ENCODE measurements at regions not wholly inside any gene's neighbourhood (a gene's known extent, or its start where the extent isn't known, plus 50 kb on each side); places are given as distances from the start of the nearest gene placed in this dataset.
A peak's percentile ranks its signal among the peaks of the same experiment; 100 is the strongest.
"Not testable (repeated sequence)": the region's sequence is repeated elsewhere in the genome, so short reads cannot be mapped to it uniquely, and the experiment has no call there.

DNA sequence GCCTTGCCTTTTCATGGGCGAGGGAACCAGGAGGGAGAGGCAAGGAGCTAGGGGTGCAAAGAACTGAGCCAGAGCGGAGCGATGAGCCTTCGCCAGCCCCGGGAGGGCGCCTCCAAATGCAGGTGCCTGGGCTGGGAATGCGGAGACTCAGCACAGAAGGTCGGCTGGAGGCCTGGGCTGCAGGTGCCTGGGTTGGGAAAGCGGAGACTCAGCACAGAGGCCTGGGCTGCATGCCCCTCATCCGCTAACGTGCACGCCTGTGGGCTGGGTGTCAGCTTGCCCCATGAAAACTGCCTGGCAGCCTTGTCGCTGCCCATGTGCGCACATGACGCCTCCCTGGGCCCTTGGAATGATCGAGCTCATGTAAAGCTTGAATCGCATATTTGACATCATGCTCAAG, 51.8 kb downstream of the POM121L12 start:
- DNase-seq, result no peak

GRCh38 chr7:53094191-53094590, 58.8 kb downstream of the POM121L12 start:
- DNase-seq, result no peak

GRCh38 chr7:53094827-53095226, 59.4 kb downstream of the POM121L12 start:
- no peak for DNase-seq

- DNase-seq, result no peak
These were observed 60.5 kb downstream of the POM121L12 start for GRCh38 chr7:53095731-53096501.

DNA sequence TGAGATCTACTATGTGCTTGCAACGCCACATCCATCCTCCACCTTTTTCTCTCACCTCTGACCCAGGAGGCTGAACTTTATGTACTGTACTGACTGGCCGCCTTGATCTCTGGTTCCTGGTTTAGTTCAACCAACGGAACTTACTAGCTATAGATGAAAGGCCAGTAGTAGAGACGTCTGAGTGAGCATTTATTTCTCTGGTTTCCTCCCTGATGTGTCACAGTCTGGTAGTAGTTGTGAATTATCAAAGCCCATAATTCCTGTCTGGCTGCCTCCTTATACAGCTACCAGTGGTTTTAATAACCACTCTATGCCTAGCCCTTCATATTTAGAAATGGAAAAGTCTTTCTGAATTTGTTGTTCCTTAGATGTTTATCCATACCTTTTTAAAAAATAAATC, 64.7 kb downstream of the POM121L12 start:
- no peak for DNase-seq

GRCh38 chr7:53101026-53101425, 65.6 kb downstream of the POM121L12 start:
- DNase-seq, result peak; percentile 1

DNA sequence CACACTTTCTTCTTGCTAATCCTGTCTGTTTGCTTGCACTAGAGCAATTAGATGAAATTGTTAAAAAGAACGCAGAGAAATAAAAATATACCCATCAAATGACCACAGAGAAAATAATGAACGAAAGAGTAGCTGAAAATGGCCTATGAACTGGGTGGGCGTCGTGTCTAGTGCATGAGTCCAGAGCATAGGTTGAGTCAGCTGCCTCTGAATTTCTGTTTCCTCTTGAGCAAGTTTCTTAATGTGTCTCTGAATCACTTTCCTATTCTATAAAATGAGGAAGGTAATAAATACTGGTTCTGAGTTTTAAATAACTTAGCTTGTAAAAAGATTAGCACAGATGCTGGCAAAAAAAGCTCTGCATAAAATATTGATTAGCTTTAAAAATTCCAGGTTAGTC, 75.0 kb downstream of the POM121L12 start:
- no peak for DNase-seq

DNA sequence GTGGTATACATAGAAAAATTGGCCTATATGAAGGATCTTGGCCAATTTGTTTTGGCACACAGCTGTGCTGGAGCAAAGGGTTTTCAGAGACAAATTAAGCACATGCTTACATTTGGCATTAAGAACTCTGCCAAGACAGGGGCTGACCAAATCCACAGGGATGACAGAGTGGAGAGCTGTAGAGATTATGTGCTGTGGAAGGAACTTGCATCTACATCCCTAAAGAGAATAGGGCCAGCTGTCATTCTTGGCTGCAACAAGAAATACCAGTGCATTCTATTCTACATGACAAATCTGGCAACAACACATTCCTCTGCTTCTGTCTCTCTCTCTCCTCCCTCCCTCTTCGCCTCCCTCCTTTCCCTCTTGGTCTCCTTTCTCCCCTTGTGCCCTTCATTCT, 75.6 kb downstream of the POM121L12 start:
- DNase-seq, result no peak

DNA sequence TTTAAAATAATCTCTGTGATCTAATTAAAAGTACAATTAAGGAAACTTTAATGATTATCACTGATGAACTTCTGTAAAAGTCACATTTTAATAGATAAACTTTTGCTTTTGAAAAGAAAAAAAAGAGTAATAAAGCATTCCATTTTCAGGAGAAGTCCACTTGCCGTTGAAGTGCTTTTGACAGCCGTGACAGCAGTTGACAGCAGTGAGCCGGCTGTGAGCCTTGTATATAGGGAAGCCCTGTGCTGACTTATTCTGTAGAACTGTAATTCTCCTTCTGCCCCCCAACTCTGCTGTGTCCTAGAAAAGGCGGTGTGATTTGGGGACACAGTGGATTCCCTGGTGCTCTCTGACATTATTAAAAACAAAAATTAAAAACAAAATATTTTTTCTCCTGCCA, 78.0 kb downstream of the POM121L12 start:
- DNase-seq, result no peak

DNA sequence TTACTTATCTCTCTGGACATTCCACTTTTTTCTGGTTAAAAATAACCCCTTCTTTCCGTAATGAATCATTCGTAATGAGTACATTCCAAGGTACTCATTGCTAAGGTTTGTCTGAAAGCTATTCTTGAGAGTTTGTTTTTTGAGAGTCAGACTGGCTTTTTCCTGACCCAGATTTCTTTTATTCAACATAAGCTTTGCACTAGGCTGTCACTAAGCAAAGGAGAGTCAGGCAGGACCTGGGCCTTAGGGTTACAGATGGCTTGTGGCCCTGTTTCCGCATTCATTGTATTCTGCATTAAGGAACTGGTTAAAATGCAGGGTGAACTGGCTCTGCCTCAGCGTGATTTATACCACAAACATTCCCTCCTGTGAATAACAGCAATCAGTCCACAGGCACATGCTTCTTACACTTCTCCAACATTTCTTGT, 84.1 kb downstream of the POM121L12 start:
- DNase-seq, result no peak

DNA sequence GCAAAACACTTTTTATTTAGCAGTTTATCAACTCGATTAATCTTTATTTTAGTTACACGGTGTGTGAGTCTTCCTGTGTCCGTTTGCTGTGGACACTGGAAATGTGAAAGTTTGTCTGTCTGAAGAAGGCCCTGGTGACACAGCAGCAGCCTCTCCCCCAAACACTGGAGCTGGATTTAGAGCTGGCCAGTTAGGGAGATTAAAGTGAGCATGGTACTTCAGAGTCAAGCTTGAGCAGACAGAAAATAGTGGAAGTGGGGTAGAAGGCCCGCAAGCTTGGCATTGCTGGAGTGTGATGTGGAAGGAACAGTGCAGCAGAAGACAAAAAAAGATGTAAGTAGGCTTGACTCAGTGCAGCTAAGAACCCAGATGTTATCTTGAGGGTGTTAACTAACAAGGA, 85.9 kb downstream of the POM121L12 start:
- DNase-seq, result no peak

DNA sequence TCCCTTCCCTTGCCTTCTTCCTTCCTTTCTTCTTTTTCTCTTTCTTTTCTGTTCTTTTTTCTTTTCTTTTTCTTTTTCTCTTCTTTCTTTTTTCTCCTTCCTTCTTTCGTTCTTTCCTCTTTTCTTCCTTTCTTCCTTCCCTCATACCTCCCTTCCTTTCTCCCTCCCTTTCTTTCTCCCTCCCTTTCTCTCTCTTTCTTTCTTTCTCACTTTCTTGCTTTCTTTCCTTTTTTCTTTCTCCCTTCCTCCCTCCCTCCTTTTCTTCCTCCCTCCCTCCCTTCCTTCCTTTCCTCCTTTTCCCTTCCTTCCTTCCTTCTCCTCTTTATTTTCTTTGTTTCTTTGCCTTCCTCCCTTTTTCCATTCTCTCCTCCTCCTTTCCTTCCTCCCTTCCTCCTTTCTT, 96.3 kb downstream of the POM121L12 start:
- no peak for DNase-seq

- DNase-seq, result no peak
These were observed 116.1 kb downstream of the POM121L12 start for GRCh38 chr7:53151496-53151895.

DNA sequence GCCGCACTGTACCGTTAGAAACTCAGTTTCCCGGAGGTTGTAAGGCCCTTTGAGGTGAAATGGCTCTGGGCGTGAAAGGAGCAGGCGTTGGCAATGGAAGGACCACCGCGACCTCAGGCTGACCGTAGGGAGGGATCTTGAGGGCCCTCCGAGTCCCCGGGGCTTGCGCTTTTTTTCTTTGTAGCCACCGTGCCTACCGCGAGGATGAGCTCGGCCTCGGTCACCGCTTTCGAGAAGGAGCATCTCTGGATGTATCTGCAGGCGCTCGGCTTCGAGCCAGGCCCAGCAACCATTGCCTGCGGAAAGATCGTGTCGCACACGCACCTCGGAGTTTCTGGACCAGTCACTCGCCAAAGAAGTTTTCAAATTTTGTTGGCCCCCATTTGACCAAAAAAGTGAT, 151.8 kb downstream of the POM121L12 start:
- DNase-seq, result not testable (repeated sequence)

GRCh38 chr7:53191191-53191695, 155.8 kb downstream of the POM121L12 start:
- DNase-seq, result no peak

- no peak for DNase-seq
These were observed 156.5 kb downstream of the POM121L12 start for GRCh38 chr7:53191836-53192443.

DNA sequence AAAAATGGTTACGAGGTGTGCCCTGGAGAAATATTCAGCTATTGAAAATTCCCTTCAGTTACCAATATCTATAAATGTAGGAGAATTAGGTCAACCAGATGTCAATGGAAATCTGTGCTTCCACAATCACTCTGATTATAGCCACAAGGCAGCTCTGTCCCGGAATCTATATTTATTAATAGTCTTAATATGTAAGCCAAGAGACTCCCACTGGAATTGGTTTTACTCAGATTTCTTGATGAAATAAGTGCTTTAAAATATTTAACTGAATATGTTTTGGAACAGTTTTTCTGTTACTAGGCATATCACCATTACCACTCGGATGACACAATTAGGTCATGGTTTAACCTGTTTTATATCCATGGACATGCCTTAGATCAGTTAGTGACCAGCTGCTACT, 169.6 kb downstream of the POM121L12 start:
- DNase-seq, result no peak

- no peak for DNase-seq
These were observed 173.7 kb downstream of the POM121L12 start for GRCh38 chr7:53209129-53209528.

DNA sequence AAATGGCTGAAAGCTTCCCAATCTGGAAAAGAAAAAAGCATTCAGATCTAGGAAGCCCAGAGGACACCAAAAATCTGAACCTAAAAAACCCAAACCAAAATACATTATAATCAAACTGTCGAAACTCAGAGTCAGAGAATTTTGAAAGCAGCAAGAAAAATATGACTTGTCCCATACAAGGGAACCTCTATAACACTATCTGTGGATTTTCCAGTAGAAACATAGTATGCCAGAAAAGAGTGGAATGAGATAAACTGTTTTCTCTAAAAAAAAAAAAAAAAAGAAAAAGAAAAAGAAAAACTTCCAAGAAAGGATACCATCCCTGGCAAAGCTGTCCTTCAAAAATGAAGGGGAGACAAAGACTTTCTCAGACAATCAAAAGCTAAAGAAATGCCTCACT, 179.0 kb downstream of the POM121L12 start:
- DNase-seq, result no peak

- no peak for DNase-seq
These were observed 183.5 kb downstream of the POM121L12 start for GRCh38 chr7:53218730-53219504.

GRCh38 chr7:53229202-53229601, 193.8 kb downstream of the POM121L12 start:
- DNase-seq, result no peak

DNA sequence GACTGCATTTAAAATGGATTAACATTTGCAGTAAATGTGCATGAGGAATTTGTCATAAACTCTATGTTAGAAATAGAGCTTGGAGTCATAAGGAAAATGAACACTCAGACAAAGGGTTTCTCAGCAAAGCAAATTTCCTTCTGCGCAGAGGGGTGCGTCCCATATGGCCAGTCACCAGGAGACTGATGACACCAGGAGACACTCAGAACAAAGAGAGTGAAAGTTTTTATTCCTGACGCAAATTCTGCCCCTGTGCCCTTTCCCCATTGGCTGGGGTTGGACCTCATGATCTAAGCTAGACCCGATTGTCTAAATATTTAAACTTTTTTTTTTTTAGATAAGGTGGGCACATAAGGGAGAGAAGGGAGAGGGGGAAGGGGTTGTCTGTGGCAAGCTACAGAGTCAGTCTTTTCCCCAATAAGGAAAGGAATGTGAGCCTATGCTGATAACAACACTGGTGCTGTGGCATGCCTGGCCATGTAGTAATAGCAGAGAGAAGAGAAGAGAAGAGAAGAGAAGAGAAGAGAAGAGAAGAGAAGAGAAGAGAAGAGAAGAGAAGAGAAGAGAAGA, 202.0 kb downstream of the POM121L12 start:
- DNase-seq, result no peak

DNA sequence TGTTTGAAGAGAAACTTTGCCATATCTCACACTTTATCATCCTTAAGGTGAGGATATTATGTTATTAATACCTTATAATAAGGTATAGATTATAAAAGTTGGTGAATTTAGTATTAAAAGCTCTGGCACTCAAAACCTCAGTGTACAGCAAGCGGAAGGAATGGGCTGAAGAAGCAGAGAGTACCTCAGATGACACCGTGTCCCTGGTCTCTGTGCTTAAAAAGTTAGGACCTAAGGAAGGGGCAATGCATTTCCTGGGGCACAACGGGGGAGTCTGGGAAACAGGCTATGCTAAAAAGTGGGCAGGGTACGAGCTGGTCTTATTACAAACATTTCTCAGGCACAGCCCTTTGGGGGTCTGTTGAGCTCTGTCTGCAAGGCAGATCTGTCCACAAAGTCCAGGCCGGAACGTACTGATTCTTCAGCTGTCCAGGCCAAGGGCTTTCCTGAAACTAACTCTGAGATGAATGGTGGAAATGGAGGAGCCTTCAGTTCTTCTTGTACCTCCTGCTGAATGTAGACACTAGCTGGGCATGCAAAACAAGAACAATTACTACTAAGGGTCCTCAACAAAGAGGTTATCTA, 202.7 kb downstream of the POM121L12 start:
- DNase-seq, result no peak
